NCI-H187 treated with DMSO at 0.1 percent for 48 hours (cell line): ENCODE measurements at regions not wholly inside any gene's neighbourhood (a gene's known extent, or its start where the extent isn't known, plus 50 kb on each side); places are given as distances from the start of the nearest gene placed in this dataset.

ENCODE experiments used
- DNase-seq: peaks from one replicate; lab custom pipeline; 2025; lab: John Stamatoyannopoulos, UW

- DNase-seq = no peak
Observed at GRCh38 chr15:27702581-27702980, 396.5 kb downstream of the OCA2 start.

- DNase-seq = no peak
Observed at GRCh38 chr15:27701956-27702355, 397.2 kb downstream of the OCA2 start.

- DNase-seq = no peak
Observed at GRCh38 chr15:27701014-27701413, 398.1 kb downstream of the OCA2 start.

GRCh38 chr15:27699699-27700098, 399.4 kb downstream of the OCA2 start:
- DNase-seq = no peak

- DNase-seq = no peak
Observed at GRCh38 chr15:27696530-27696929, 402.6 kb downstream of the OCA2 start.

- DNase-seq = no peak
Observed at GRCh38 chr15:27695726-27696125, 403.4 kb downstream of the OCA2 start.

GRCh38 chr15:27694506-27695087, 404.5 kb downstream of the OCA2 start:
- no peak for DNase-seq

GRCh38 chr15:27693280-27693679, 405.8 kb downstream of the OCA2 start:
- DNase-seq = no peak

- DNase-seq = no peak
Observed at GRCh38 chr15:27692438-27692837, 406.7 kb downstream of the OCA2 start.

- no peak for DNase-seq
Observed at GRCh38 chr15:27690290-27690689, 408.8 kb downstream of the OCA2 start.

- no peak for DNase-seq
Observed at GRCh38 chr15:27686971-27687370, 412.1 kb downstream of the OCA2 start.

GRCh38 chr15:27686369-27686768, 412.7 kb downstream of the OCA2 start:
- DNase-seq = no peak

GRCh38 chr15:27685644-27686043, 413.5 kb downstream of the OCA2 start:
- no peak for DNase-seq

- DNase-seq = no peak
Observed at GRCh38 chr15:27683121-27683520, 416.0 kb downstream of the OCA2 start.

GRCh38 chr15:27681038-27681437, 418.1 kb downstream of the OCA2 start:
- DNase-seq = no peak

- DNase-seq = peak; percentile 41
Observed at GRCh38 chr15:27679731-27680471, 419.2 kb downstream of the OCA2 start.

- no peak for DNase-seq
Observed at GRCh38 chr15:27679203-27679602, 419.9 kb downstream of the OCA2 start.

- no peak for DNase-seq
Observed at GRCh38 chr15:27677951-27678350, 421.2 kb downstream of the OCA2 start.

GRCh38 chr15:27676647-27677046, 422.5 kb downstream of the OCA2 start:
- DNase-seq = no peak

GRCh38 chr15:27675571-27675970, 423.5 kb downstream of the OCA2 start:
- no peak for DNase-seq

- no peak for DNase-seq
Observed at GRCh38 chr15:27674826-27675225, 424.3 kb downstream of the OCA2 start.

- no peak for DNase-seq
Observed at GRCh38 chr15:27673766-27674445, 425.2 kb downstream of the OCA2 start.

GRCh38 chr15:27672537-27672936, 426.6 kb downstream of the OCA2 start:
- DNase-seq = no peak
